Dedifferentiated amniotic fluid mesenchymal stem cell (primary cell): ENCODE measurements at regions not wholly inside any gene's neighbourhood (a gene's known extent, or its start where the extent isn't known, plus 50 kb on each side); places are given as distances from the start of the nearest gene placed in this dataset.

Source experiments
- DNase-seq: peaks from one replicate; pipeline ENCODE4 v3.0.0-alpha.2; 2016; ENCODE audit errors: extremely low spot score

- DNase-seq, result no peak
These were observed 416.9 kb upstream of the ZFHX3 start for GRCh38 chr16:73464834-73465233.

GRCh38 chr16:73459586-73459985 is 411.7 kb upstream of the ZFHX3 start:
- no peak for DNase-seq

- DNase-seq, result no peak
These were observed 409.9 kb upstream of the ZFHX3 start for GRCh38 chr16:73457851-73458250.

GRCh38 chr16:73448970-73449369 is 401.0 kb upstream of the ZFHX3 start:
- no peak for DNase-seq

- no peak for DNase-seq
These were observed 399.9 kb upstream of the ZFHX3 start for GRCh38 chr16:73447846-73448245.

- DNase-seq, result no peak
These were observed 386.7 kb upstream of the ZFHX3 start for GRCh38 chr16:73434621-73435020.

- DNase-seq, result no peak
These were observed 385.9 kb upstream of the ZFHX3 start for GRCh38 chr16:73433731-73434307.

GRCh38 chr16:73432850-73433730 is 385.2 kb upstream of the ZFHX3 start:
- no peak for DNase-seq

GRCh38 chr16:73430138-73430537 is 382.2 kb upstream of the ZFHX3 start:
- DNase-seq, result no peak

GRCh38 chr16:73428121-73428520 is 380.2 kb upstream of the ZFHX3 start:
- no peak for DNase-seq

GRCh38 chr16:73427164-73427563 is 379.2 kb upstream of the ZFHX3 start:
- no peak for DNase-seq

GRCh38 chr16:73426433-73427160 is 378.7 kb upstream of the ZFHX3 start:
- no peak for DNase-seq

GRCh38 chr16:73420676-73421075 is 372.7 kb upstream of the ZFHX3 start:
- DNase-seq, result no peak

- DNase-seq, result no peak
These were observed 372.3 kb upstream of the ZFHX3 start for GRCh38 chr16:73420244-73420643.

GRCh38 chr16:73418691-73419090 is 370.8 kb upstream of the ZFHX3 start:
- DNase-seq, result peak; percentile 30

- DNase-seq, result no peak
These were observed 370.1 kb upstream of the ZFHX3 start for GRCh38 chr16:73418051-73418450.

GRCh38 chr16:73415286-73415685 is 367.4 kb upstream of the ZFHX3 start:
- no peak for DNase-seq

GRCh38 chr16:73414638-73415037 is 366.7 kb upstream of the ZFHX3 start:
- DNase-seq, result no peak

GRCh38 chr16:73413830-73414190 is 365.9 kb upstream of the ZFHX3 start:
- DNase-seq, result no peak

- DNase-seq, result no peak
These were observed 365.3 kb upstream of the ZFHX3 start for GRCh38 chr16:73413091-73413829.

- DNase-seq, result no peak
These were observed 364.5 kb upstream of the ZFHX3 start for GRCh38 chr16:73412416-73412815.

- DNase-seq, result no peak
These were observed 360.8 kb upstream of the ZFHX3 start for GRCh38 chr16:73408716-73409115.
